ENCODE measurements at regions not wholly inside any gene's neighbourhood (a gene's known extent, or its start where the extent isn't known, plus 50 kb on each side); places are given as distances from the start of the nearest gene placed in this dataset.

- WGBS, 2 experiments (ENCODE audit: low coverage in 1 of 2, low lambda C conversion rate in 2 of 2, missing lambda C conversion rate in 2 of 2), result 88 to 100% methylated on average over 1 of the region's 1 CpG
- peaks cover 6% of the 10 kb centered on the region; the same call in 1 of the 2 replicates for H3F3A ChIP-seq (ENCODE audit: insufficient read depth)
- H3K27me3 ChIP-seq (replicated peaks; ENCODE audit: insufficient read depth), result no peaks in the 10 kb centered on the region
- in situ Hi-C loops (cut with MboI), result no loop called here
- no peaks in the 10 kb centered on the region for H3K36me3 ChIP-seq (ENCODE audit: low read depth)
- no peaks in the 10 kb centered on the region; the same call in 1 of the 2 replicates for H3K79me2 ChIP-seq (ENCODE audit: insufficient read depth)
- H4K20me1 ChIP-seq (ENCODE audit: insufficient read depth), result no peaks in the 10 kb centered on the region
- H3K9ac ChIP-seq, result no peak overlapping the region
- H3K27ac ChIP-seq, result no peak overlapping the region
- H3K9me2 ChIP-seq (ENCODE audit: insufficient read depth), result no peaks in the 10 kb centered on the region
- no peak for TF ChIP-seq EZH2 (IDR thresholded peaks at IDR 0.05; ENCODE audit: insufficient read depth, poor library complexity, severe bottlenecking)
- TF ChIP-seq EZH2phosphoT487 (IDR thresholded peaks at IDR 0.05; ENCODE audit: insufficient read depth, low read depth), result no peak
- peaks cover 12% of the 10 kb centered on the region for H3K4me1 ChIP-seq (ENCODE audit: insufficient read depth)
- H3K4me2 ChIP-seq (ENCODE audit: unreplicated experiment), result no peak overlapping the region
- no peak for DNase-seq
- no peak overlapping the region for H2AFZ ChIP-seq
- H3K4me3 ChIP-seq, result no peak overlapping the region
- H3K9me3 ChIP-seq (ENCODE audit: low read depth), result no peaks in the 10 kb centered on the region
These were observed 283.2 kb upstream of the POU5F2 start for GRCh38 chr5:94024620-94025019.

DNA sequence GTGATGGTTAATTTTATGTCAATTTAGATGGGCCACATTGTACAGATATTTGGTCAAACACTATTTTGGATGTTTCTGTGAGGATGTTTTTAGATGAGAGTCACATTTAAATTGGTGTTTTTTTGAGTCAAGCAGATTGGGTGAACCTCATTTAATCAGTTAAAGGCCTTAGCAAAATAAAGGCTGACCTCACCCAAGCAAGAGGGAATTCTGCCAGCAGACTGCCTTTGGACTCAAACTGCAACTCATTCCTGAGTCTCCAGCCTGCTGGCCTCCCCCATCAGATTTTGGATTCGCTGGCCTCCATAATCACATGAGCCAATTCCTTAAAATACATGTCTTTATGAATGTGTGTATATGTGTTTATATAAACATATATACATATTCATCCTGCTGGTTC lies 282.7 kb upstream of the POU5F2 start:
- Histone ChIP-seq H3K9me2 (ENCODE audit: insufficient read depth) (no peaks in the 10 kb centered on the region), H3K27me3 (replicated peaks; ENCODE audit: insufficient read depth) (no peaks in the 10 kb centered on the region), H3K4me3 (no peak overlapping the region), H4K20me1 (ENCODE audit: insufficient read depth) (no peaks in the 10 kb centered on the region), H3F3A (ENCODE audit: insufficient read depth) (peaks cover 6% of the 10 kb centered on the region; the same call in 1 of the 2 replicates), H3K9me3 (ENCODE audit: low read depth) (no peaks in the 10 kb centered on the region), H3K79me2 (ENCODE audit: insufficient read depth) (no peaks in the 10 kb centered on the region; the same call in 1 of the 2 replicates), H3K4me2 (ENCODE audit: unreplicated experiment) (no peak overlapping the region), H3K9ac (no peak overlapping the region), H2AFZ (no peak overlapping the region), H3K36me3 (ENCODE audit: low read depth) (no peaks in the 10 kb centered on the region), H3K27ac (no peak overlapping the region), H3K4me1 (ENCODE audit: insufficient read depth) (peaks cover 12% of the 10 kb centered on the region)
- TF ChIP-seq EZH2phosphoT487 (IDR thresholded peaks at IDR 0.05; ENCODE audit: insufficient read depth, low read depth) (no peak), EZH2 (IDR thresholded peaks at IDR 0.05; ENCODE audit: insufficient read depth, poor library complexity, severe bottlenecking) (no peak)
- 66 to 75% methylated on average over 1 of the region's 1 CpG for WGBS, 2 experiments (ENCODE audit: low coverage in 1 of 2, low lambda C conversion rate in 2 of 2, missing lambda C conversion rate in 2 of 2)
- in situ Hi-C loops (cut with MboI), result no loop called here
- peak; percentile 52 for DNase-seq

DNA sequence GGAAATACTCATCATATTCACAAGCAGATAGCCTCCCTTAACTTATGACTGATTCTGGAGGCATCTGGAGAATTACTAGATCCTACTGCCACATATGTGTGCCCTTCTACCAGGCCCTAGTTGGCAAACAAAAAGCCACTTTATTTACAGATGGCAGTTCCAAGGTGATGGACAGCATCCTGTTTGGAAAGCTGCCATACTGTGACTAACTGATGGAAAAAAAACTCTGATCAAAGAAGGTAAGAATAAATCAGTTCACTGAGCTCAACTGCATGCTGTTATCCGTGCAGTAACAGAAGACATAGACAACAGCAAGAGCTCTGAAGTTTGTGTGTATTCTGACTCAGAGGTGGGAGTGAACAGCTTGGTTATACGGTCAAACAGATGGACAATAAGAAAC lies 279.8 kb upstream of the POU5F2 start:
- Histone ChIP-seq H3K9me3 (ENCODE audit: low read depth) (no peaks in the 10 kb centered on the region), H3F3A (ENCODE audit: insufficient read depth) (peaks cover 6% of the 10 kb centered on the region; the same call in 1 of the 2 replicates), H3K9me2 (ENCODE audit: insufficient read depth) (no peaks in the 10 kb centered on the region), H3K9ac (no peak overlapping the region), H3K27me3 (replicated peaks; ENCODE audit: insufficient read depth) (no peaks in the 10 kb centered on the region), H3K79me2 (ENCODE audit: insufficient read depth) (no peaks in the 10 kb centered on the region; the same call in 1 of the 2 replicates), H4K20me1 (ENCODE audit: insufficient read depth) (no peaks in the 10 kb centered on the region), H3K4me3 (no peak overlapping the region), H3K36me3 (ENCODE audit: low read depth) (no peaks in the 10 kb centered on the region), H3K4me1 (ENCODE audit: insufficient read depth) (peaks cover 12% of the 10 kb centered on the region), H3K4me2 (ENCODE audit: unreplicated experiment) (no peak overlapping the region), H2AFZ (no peak overlapping the region), H3K27ac (no peak overlapping the region)
- DNase-seq, result peak; percentile 35
- in situ Hi-C loops (cut with MboI), result no loop called here
- TF ChIP-seq EZH2phosphoT487 (IDR thresholded peaks at IDR 0.05; ENCODE audit: insufficient read depth, low read depth) (no peak), EZH2 (IDR thresholded peaks at IDR 0.05; ENCODE audit: insufficient read depth, poor library complexity, severe bottlenecking) (no peak)
- 70 to 75% methylated on average over 2 of the region's 2 CpGs for WGBS, 2 experiments (ENCODE audit: low coverage in 1 of 2, low lambda C conversion rate in 2 of 2, missing lambda C conversion rate in 2 of 2)

GRCh38 chr5:94017579-94017978 lies 276.2 kb upstream of the POU5F2 start:
- no peaks in the 10 kb centered on the region for H4K20me1 ChIP-seq (ENCODE audit: insufficient read depth)
- no peak overlapping the region for H3K4me3 ChIP-seq
- TF ChIP-seq EZH2phosphoT487 (IDR thresholded peaks at IDR 0.05; ENCODE audit: insufficient read depth, low read depth) (no peak), EZH2 (IDR thresholded peaks at IDR 0.05; ENCODE audit: insufficient read depth, poor library complexity, severe bottlenecking) (no peak)
- no peaks in the 10 kb centered on the region for H3K27me3 ChIP-seq (replicated peaks; ENCODE audit: insufficient read depth)
- no peaks in the 10 kb centered on the region for H3K36me3 ChIP-seq (ENCODE audit: low read depth)
- peak; percentile 19 for DNase-seq
- no peaks in the 10 kb centered on the region for H3K9me2 ChIP-seq (ENCODE audit: insufficient read depth)
- H3K4me1 ChIP-seq (ENCODE audit: insufficient read depth), result peaks cover 12% of the 10 kb centered on the region
- no peaks in the 10 kb centered on the region; the same call in 1 of the 2 replicates for H3K79me2 ChIP-seq (ENCODE audit: insufficient read depth)
- no peak overlapping the region for H2AFZ ChIP-seq
- H3K9me3 ChIP-seq (ENCODE audit: low read depth), result peaks cover 3% of the 10 kb centered on the region
- H3K9ac ChIP-seq, result no peak overlapping the region
- peaks cover 6% of the 10 kb centered on the region; the same call in 1 of the 2 replicates for H3F3A ChIP-seq (ENCODE audit: insufficient read depth)
- WGBS, 2 experiments (ENCODE audit: low coverage in 1 of 2, low lambda C conversion rate in 2 of 2, missing lambda C conversion rate in 2 of 2), result 70 to 84% methylated on average over 2 of the region's 2 CpGs
- in situ Hi-C loops (cut with MboI), result no loop called here
- no peak overlapping the region for H3K4me2 ChIP-seq (ENCODE audit: unreplicated experiment)
- no peak overlapping the region for H3K27ac ChIP-seq

DNA sequence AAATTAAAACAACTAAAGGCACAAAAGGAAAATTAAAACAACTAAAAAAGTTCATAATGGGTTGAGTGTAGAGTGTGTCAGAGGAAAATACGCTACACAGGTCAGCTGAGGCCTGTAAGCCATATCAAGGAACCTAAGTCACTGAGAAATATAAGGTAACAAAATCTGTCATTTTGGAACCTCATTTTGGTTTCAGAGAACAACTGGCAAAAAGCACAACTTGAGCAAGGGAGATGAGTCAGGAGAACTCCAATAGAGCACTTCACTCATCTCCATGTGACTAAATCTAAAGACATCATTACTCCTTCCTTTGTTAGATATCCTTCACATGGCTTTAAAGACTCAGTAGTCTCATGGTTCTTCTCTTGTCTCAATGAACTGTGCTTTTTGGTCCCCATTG lies 269.4 kb upstream of the POU5F2 start:
- WGBS, 2 experiments (ENCODE audit: low coverage in 1 of 2, low lambda C conversion rate in 2 of 2, missing lambda C conversion rate in 2 of 2), result 96 to 98% methylated on average over 1 of the region's 1 CpG
- Histone ChIP-seq H3K27me3 (replicated peaks; ENCODE audit: insufficient read depth) (no peaks in the 10 kb centered on the region), H3K4me1 (ENCODE audit: insufficient read depth) (no peaks in the 10 kb centered on the region), H2AFZ (no peak overlapping the region), H3K9me3 (ENCODE audit: low read depth) (peaks cover 3% of the 10 kb centered on the region), H3K79me2 (ENCODE audit: insufficient read depth) (no peaks in the 10 kb centered on the region), H4K20me1 (ENCODE audit: insufficient read depth) (no peaks in the 10 kb centered on the region), H3K36me3 (ENCODE audit: low read depth) (no peaks in the 10 kb centered on the region), H3F3A (ENCODE audit: insufficient read depth) (no peaks in the 10 kb centered on the region), H3K9ac (no peak overlapping the region), H3K27ac (no peak overlapping the region), H3K4me2 (ENCODE audit: unreplicated experiment) (no peak overlapping the region), H3K4me3 (no peak overlapping the region), H3K9me2 (ENCODE audit: insufficient read depth) (no peaks in the 10 kb centered on the region)
- TF ChIP-seq EZH2 (IDR thresholded peaks at IDR 0.05; ENCODE audit: insufficient read depth, poor library complexity, severe bottlenecking) (no peak), EZH2phosphoT487 (IDR thresholded peaks at IDR 0.05; ENCODE audit: insufficient read depth, low read depth) (no peak)
- DNase-seq, result peak; percentile 40
- in situ Hi-C loops (cut with MboI), result no loop called here

Data from GM23248 (cell line).